ENCODE measurements at regions not wholly inside any gene's neighbourhood (a gene's known extent, or its start where the extent isn't known, plus 50 kb on each side); places are given as distances from the start of the nearest gene placed in this dataset.

GRCh38 chr18:42164556-42164955 lies 209.5 kb downstream of the PIK3C3 start:
- Histone ChIP-seq H2BK5ac (ENCODE audit: insufficient read length, low read length) (no peak overlapping the region), H3K9me3 (ENCODE audit: control insufficient read depth, low read depth, low read length) (no peaks in the 10 kb centered on the region), H3K4ac (ENCODE audit: low read depth, low read length) (no peak overlapping the region), H3K9ac (ENCODE audit: extremely low read depth, insufficient read length, low read length) (no peak overlapping the region), H4K91ac (ENCODE audit: insufficient read length, low read depth, low read length) (no peak overlapping the region), H3K23ac (ENCODE audit: insufficient read length, low read depth, low read length) (no peak overlapping the region), H2AFZ (ENCODE audit: low read length) (no peak overlapping the region), H2AK5ac (ENCODE audit: insufficient read length, low read length) (no peak overlapping the region), H3T11ph (ENCODE audit: low read length) (no peak overlapping the region), H2BK12ac (ENCODE audit: insufficient read length, low read depth, low read length) (no peak overlapping the region), H3K27me3 (ENCODE audit: insufficient read depth, low read length) (no peaks in the 10 kb centered on the region), H4K5ac (ENCODE audit: insufficient read length, low read depth, low read length) (no peak overlapping the region), H3K14ac (ENCODE audit: insufficient read depth, low read length) (no peak overlapping the region), H2BK15ac (ENCODE audit: low read depth, low read length) (no peak overlapping the region), H2BK120ac (ENCODE audit: low read depth, low read length, poor library complexity, severe bottlenecking) (no peak overlapping the region), H4K20me1 (ENCODE audit: control insufficient read depth, insufficient read depth, insufficient read length) (no peaks in the 10 kb centered on the region), H3K56ac (ENCODE audit: insufficient read length, low read depth, low read length) (no peak overlapping the region), H3K27ac (ENCODE audit: insufficient read length, low read depth, low read length) (no peak overlapping the region), H3K18ac (ENCODE audit: insufficient read length, low read depth, low read length) (no peak overlapping the region), H3K4me2 (ENCODE audit: insufficient read depth, insufficient read length, low read length) (no peak overlapping the region), H3K79me1 (ENCODE audit: insufficient read depth, low read depth, low read length, poor library complexity, severe bottlenecking) (no peaks in the 10 kb centered on the region), H3K79me2 (ENCODE audit: insufficient read depth, low read length) (no peaks in the 10 kb centered on the region), H3K23me2 (ENCODE audit: insufficient read length, low read depth, low read length, poor library complexity, severe bottlenecking) (no peaks in the 10 kb centered on the region), H4K8ac (replicated peaks; ENCODE audit: insufficient read length, low read depth, low read length) (no peak overlapping the region), H3K4me1 (ENCODE audit: insufficient read depth, low read length) (no peaks in the 10 kb centered on the region), H2BK20ac (ENCODE audit: low read depth, low read length, poor library complexity, severe bottlenecking) (no peak overlapping the region)
- no peak overlapping the region for H3K27ac Mint-ChIP-seq
- no peaks in the 10 kb centered on the region for H3K4me1 Mint-ChIP-seq
- no peaks in the 10 kb centered on the region for H3K36me3 Mint-ChIP-seq (ENCODE audit: insufficient read depth in 1 of 3, low read depth in 3 of 3)
- no peaks in the 10 kb centered on the region for H3K9me3 Mint-ChIP-seq
- WGBS (ENCODE audit: extremely low coverage, insufficient read length, low lambda C conversion rate) = no CpG with 5 or more reads among the region's 1 CpG
- no peaks in the 10 kb centered on the region for H3K27me3 Mint-ChIP-seq (ENCODE audit: low read depth)
- H3K4me3 Mint-ChIP-seq = no peak overlapping the region
- TF ChIP-seq CTCF (conservative IDR thresholded peaks at IDR 0.05) = no peak
- DNase-seq = no peak
